Fibroblast of lung (primary cell): ENCODE measurements at regions not wholly inside any gene's neighbourhood (a gene's known extent, or its start where the extent isn't known, plus 50 kb on each side); places are given as distances from the start of the nearest gene placed in this dataset.

Experiments used
- CTCF ChIP-seq, 2 donors: IDR thresholded peaks in 1 of 2; conservative IDR thresholded peaks in 1 of 2; 1 replicate in 1 of 2; 2 replicates in 1 of 2; pipeline ENCODE4 v1.5.1; 2011 to 2012; ENCODE audit warnings: low read length in 2 of 2, control low read depth in 1 of 2, inconsistent platforms in 1 of 2, low read depth in 1 of 2, mild to moderate bottlenecking in 1 of 2
- EZH2 ChIP-seq: IDR thresholded peaks from 2 replicates; pipeline ENCODE4 v1.5.1; 2012; ENCODE audit warnings: low read length, control low read depth, mild to moderate bottlenecking; ENCODE audit errors: missing control alignments

DNA sequence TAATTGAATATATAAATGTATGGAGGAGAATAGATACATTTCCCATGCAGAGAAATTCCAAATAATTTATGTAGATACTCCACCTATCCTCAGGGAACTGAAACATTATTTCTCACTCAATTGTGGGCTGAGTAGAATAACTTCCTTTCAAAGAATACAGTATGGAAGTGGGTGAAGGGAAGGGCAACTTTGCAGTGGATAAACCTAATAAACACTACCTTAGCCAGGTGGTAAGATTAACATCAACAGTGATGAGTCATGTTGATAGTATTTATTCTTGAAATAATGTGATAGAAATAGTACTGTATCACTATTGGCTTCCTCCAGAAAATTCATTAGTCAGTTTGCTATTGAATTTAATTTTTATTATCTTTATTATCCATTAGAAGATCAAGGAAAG is 716.4 kb upstream of the CHAC2 start:
- no peak for TF ChIP-seq CTCF (conservative IDR thresholded peaks at IDR 0.05 in 1 of 2, IDR thresholded peaks at IDR 0.05 in 1 of 2; ENCODE audit: low read depth in 1 of 2, low read length in 2 of 2)
- TF ChIP-seq EZH2: no peak
